Epidermal melanocyte (primary cell): ENCODE measurements at regions not wholly inside any gene's neighbourhood (a gene's known extent, or its start where the extent isn't known, plus 50 kb on each side); places are given as distances from the start of the nearest gene placed in this dataset.

ENCODE experiments used
- DNase-seq: peaks from one replicate; pipeline ENCODE4 v3.0.0; 2011; ENCODE audit warnings: low spot score; ENCODE audit not compliant: insufficient read length

DNA sequence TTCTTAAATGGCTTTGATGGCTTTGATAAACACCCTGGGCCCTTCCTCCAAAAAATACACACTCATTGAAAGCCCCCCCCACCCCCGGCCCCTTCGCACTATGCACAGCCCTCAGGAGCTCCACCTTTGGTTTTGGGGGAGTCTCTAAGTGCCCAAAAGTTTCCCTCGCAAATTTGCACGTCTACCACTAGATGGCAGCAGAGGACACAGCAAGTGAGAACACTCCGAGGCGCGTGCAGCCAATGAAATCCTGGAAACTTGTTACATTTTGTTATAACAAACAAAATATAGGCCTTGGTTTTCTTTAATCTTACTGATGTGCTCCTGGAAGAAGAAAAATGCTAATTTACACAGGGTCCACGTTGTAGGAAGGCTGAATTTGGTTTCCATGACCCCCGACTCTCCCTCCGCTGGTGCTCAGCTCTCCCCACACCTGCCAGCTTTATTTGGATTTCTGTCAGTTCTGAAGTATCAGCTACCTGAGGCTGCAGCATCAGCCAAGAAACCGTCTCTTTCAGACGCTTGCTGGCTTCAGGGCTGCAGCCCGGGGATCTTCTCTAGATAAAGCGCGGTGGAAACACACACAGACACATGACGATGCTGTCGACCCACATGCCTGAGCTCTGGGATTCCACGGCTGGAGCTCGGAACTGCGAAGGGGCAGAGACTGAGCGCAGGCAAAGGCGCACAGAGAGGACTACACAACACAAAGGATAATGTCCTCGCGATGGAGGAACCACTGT lies 148.3 kb upstream of the RPS6KA2 start:
- peak; percentile 78 for DNase-seq

- no peak for DNase-seq
Measured at GRCh38 chr6:166774770-166775169, 147.7 kb upstream of the RPS6KA2 start.

GRCh38 chr6:166774292-166774691 lies 147.2 kb upstream of the RPS6KA2 start:
- DNase-seq, result no peak

GRCh38 chr6:166772518-166772917 lies 145.5 kb upstream of the RPS6KA2 start:
- no peak for DNase-seq

DNA sequence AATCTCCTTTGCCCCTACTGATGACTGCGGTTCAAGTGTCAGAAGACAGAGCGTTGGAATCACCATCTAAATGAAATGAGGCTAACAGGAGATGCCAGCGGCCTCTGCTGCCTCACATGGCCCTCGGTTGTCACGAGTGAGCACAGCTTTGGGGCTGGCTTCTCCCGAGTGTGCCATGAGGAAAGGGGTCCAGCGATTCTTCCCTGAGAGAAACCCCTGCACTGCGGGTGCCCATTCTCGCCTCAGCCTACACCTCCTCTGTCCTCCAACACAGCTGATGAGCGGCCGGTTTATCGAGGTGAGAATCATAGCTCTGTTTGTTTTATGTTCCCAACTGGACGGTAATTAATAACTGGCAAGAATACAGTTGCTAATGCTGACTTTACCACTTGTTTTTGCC lies 144.7 kb upstream of the RPS6KA2 start:
- DNase-seq, result no peak

DNA sequence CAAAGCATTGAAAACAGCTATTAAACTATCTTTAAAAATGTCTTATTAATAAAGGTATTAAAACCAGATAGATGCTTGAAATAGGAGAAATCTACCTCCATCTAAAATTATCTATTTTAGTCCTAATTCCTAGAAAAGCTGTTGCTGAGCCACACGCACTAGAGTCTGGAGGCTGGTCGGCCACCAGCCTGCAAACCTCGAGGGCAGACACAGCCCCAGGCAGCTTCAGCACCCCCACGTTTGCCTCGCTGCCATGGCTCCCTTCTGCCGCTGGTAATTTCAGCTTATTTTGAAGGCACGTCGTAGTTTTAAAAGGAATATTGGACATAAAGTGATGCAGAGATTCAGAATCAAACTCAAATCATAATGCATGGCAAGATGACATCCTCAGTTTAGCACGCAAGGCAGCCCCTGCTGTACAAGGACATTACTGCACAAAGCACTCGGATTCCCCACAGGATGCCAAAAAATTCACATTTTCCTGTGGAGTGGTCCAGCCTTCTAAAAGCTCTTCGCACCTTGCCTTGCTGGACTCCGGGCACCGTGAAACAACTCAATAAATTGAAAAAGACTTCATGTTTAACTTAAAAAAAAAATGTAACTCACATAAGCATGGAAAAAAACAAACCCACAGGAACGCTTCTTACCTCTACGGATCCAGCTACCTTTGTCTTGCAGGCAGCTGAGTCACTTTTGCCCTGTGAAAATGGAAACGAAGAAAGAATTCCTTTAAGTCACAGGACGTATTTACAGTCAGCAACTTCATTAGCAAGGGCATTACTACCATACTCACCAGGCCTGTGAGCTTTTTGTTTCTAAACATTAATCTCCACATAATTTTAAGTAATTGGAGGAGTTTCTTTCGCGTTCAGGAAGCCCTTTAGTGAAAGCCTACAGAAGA lies 143.4 kb upstream of the RPS6KA2 start:
- DNase-seq, result no peak

GRCh38 chr6:166769648-166770047 lies 142.6 kb upstream of the RPS6KA2 start:
- DNase-seq, result no peak

DNA sequence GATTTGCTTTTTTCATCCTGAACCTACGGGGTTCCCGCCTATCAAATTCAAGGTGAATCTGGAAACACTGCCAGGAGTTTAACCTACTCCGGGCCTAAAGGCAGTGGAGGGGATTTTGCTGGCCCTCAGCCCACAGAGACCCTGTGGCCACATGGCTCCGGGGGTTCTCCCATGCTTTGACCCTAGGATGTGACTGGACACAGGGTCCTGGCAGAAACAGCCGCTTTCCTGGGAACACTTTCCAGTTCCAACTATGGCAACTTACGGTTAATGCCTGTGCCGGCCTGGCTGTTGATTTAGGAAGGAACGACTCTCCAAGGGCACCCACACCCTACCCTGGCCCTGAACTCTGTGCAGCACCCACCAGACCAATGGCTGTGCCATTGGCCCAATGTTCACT lies 141.7 kb upstream of the RPS6KA2 start:
- DNase-seq, result no peak

DNA sequence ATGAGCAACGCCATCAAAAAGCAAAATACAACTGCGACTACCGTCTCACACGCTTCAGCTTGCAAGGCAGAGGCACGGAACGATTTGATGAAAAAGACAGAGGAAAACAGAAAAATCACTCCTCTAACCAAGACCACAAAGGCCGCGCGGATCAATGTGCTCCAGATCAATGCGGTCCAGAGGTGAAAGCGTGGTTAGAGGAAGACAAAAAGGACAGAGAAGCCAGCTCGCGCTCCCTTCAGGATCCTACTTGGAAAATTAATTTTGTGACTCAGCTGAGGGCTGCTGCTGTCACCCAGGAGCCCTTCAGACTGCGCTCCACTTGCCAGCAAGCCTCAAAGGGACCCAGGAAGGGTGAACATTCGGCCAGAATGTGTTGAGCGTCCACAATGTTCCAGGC lies 140.2 kb upstream of the RPS6KA2 start:
- no peak for DNase-seq

- DNase-seq, result no peak
Measured at GRCh38 chr6:166766769-166767168, 139.7 kb upstream of the RPS6KA2 start.

DNA sequence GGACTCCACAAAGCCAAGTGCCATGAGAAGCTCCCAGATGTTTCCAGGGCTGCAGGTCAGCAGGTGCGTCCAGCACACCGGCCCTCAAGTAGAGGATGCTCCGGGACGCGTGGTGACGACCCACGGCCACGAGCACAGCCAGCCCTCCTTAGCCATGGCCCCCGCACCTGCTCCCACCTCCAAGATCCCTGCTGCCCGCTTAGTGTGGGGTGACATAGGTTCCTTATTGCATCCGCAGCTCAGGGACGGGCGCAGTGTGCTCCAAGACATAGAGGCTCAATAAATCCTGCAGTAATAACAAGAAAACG lies 138.1 kb upstream of the RPS6KA2 start:
- no peak for DNase-seq

DNA sequence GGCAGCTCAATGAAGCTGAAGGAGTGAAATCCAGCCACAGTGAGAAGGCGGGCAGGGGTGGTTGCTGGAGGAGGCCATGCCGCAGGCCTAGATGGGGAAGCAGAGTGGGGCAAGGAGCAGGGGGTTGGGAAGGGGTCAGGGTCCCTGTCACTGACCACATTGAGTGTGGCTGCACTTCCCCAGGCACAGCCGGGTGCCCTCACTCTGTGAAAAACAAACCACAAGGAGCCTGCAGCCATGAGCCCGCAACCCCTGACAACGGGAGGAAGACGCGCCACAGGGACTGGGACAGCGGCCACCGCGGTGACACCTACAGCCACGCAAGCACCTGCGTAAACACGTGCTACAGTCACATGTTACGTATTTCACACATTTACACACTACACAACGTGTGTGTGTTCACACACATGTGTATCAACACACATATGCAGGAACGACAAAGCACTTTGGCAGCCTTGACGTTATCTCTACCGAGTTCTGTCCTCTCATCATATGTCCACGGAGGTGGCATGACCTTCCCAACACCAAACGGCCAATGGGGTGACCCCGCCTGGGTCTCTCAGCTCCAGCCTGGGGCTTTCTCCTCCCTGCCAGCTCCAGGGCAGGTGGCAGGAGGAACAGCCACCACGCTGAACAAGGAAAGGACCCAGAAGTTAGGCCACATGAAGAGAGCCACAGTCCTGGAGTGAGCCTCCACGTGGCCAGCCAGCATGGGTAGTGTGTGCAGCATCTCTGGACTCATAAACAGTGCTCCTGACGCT lies 137.6 kb upstream of the RPS6KA2 start:
- no peak for DNase-seq

DNA sequence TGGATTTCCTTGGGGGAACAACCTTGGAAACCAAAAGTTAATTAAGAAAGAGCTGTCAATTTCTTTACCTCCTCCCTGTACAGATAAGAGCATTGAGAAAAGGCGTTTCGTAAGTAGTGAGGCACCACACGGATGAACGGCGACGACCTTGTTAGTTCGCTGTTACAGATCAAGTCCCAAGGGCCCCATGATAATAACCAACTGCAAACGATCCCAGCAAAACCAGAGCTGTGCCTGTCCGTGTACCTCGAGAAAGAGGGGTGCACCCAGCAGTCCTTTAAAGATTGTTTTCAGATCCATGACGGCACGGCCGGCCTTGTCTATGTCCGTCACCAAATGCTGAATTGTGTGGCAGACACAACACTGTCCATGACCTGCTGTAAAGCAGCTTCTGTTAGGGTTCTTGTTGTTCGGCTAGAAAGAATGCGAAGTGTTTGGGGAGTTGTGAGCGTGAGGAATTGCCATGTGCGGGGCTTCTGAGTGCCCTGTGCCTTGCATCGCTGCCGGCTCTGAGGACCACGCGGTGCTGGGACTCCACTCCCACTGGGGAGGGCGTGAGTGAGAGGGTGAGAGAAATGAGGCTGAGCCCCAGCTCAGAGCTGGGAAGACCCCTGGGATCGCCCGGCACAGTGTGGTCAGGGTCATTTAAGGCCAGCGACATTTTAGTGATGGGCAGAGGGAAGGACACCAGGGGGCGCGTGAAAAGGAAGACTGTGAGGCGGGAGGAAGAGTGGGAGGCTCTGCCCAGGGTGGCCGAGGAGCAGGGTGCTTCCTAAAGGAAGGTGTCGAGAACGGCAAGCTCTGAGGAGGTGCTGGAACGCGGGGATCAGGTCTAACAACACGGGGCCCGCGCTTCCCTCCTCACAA lies 136.8 kb upstream of the RPS6KA2 start:
- DNase-seq, result no peak

GRCh38 chr6:166761801-166762200 lies 134.8 kb upstream of the RPS6KA2 start:
- DNase-seq, result no peak

DNA sequence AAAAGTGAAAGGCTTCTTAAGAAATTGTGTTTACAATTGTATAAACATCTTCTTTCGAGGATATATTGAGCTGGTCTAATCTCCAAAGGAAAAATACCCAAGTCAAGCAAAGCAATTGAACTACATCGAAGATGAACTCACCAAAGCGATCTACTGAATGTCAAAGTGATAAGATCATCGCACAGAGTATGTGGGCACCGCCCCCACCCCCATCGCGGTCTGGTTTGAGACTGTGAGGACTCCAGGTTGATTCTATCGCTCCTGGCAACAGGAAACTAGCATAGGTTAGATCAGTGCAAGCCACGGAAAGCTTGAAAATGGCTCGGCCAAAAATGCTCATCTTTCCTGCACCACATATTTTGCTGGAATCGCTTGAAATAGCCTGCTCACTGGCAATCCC lies 133.2 kb upstream of the RPS6KA2 start:
- no peak for DNase-seq

DNA sequence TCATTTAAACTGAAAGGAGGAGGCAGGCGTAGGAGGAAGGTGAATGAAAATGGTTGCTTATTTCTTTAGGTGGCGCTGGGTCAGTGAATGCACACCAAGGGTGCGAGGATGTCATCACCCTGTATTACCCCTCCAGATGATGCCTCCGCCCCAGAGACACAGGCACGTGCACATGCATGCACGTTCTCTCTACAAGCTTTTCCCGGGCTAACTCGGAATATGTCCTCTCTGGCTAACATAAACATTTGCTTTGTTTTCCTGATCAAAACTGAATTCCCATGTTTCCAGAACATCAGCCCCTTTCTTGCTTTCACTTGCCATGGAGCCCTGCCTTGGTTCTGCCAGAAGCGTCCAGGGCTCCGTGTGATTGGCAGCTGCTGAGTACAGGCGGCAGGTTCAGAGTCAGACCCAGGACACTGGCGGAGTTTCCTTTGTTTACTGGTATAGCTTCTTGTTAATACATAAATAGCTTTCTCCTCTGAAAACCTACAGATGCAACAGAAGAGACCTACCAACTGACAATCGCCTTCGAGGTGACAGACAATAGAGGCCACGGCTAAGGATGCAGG lies 131.2 kb upstream of the RPS6KA2 start:
- no peak for DNase-seq

- peak; percentile 36 for DNase-seq
Measured at GRCh38 chr6:166757232-166758135, 130.4 kb upstream of the RPS6KA2 start.

DNA sequence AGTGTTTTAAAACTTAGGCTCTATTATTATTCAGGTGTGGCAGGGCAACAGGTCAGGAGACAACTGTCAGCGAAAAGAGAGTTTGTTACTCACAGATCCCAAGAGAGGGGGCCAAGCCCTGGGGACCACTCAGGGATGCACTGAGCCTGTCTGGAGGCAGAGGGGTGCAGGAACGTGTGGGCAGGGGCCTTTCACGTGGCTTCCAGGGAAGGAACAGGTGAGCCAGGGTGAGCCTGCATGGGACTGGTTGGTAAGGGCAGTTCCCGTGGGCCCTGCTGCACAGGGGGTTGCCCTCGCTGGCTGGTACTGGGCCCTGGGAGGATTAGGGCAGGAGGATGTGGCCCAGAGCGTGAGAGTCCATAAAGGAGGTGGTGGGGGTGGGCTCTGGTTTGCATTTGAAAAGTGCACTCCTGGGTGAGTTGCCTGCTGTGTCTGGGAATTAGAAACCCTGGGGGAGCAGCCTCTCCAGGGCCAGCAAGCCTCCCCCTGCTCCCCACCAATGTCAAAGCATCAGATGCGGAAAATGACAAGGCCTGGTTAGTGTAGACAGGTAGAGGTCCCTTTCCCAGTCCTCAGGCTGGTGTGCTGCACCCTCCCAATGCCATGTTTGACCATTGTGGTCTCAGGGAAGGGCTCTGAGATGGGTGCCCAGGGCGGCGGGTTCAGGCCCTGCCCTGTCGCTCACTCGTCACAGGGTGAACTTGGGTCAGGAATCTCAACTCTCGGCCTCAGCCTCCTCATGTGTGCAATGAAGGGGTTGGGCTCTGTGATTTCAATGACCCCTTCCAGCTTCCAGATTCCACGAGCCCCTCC lies 127.4 kb upstream of the RPS6KA2 start:
- DNase-seq, result no peak
